ENCODE measurements at regions not wholly inside any gene's neighbourhood (a gene's known extent, or its start where the extent isn't known, plus 50 kb on each side); places are given as distances from the start of the nearest gene placed in this dataset.

DNA sequence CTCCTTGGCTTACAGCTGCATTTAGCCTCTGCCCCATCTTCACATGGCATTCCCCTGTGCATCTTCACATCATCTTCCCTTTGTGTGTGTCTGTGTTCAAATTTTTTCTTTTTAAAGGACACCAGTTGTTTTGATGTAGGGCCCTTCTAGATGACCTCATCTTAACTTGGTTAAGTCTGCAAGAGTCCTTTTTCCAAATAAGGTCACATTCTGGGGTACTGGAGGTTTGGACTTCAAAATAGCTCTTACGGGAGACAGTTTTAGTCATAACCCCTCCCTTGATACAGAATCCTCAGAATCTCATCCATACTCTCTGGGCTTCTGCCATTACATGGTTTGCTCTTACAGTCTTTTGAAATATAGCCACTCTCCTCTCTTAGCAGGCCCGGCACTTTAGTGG is 231.5 kb upstream of the ATP6AP2 start:
- TF ChIP-seq, protein P1, sequence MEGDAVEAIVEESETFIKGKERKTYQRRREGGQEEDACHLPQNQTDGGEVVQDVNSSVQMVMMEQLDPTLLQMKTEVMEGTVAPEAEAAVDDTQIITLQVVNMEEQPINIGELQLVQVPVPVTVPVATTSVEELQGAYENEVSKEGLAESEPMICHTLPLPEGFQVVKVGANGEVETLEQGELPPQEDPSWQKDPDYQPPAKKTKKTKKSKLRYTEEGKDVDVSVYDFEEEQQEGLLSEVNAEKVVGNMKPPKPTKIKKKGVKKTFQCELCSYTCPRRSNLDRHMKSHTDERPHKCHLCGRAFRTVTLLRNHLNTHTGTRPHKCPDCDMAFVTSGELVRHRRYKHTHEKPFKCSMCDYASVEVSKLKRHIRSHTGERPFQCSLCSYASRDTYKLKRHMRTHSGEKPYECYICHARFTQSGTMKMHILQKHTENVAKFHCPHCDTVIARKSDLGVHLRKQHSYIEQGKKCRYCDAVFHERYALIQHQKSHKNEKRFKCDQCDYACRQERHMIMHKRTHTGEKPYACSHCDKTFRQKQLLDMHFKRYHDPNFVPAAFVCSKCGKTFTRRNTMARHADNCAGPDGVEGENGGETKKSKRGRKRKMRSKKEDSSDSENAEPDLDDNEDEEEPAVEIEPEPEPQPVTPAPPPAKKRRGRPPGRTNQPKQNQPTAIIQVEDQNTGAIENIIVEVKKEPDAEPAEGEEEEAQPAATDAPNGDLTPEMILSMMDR (IDR thresholded peaks at IDR 0.05 in 2 of 3, conservative IDR thresholded peaks at IDR 0.05 in 1 of 3; ENCODE audit: control insufficient read depth in 2 of 3, extremely low read depth in 1 of 3, insufficient read depth in 1 of 3, low read depth in 3 of 3, low read length in 3 of 3): no peak
- TF ChIP-seq HDAC2 (IDR thresholded peaks at IDR 0.05): no peak
- TF ChIP-seq DPF2 (IDR thresholded peaks at IDR 0.05): no peak
- no peak for TF ChIP-seq GABPA (IDR thresholded peaks at IDR 0.05; ENCODE audit: low read depth)
